ENCODE measurements at regions not wholly inside any gene's neighbourhood (a gene's known extent, or its start where the extent isn't known, plus 50 kb on each side); places are given as distances from the start of the nearest gene placed in this dataset.
A peak's percentile ranks its signal among the peaks of the same experiment; 100 is the strongest.

GRCh38 chr12:94712815-94713515, 62.6 kb upstream of the TMCC3 start:
- DNase-seq (ENCODE audit: low read depth) = no peak

GRCh38 chr12:94710933-94711332, 60.6 kb upstream of the TMCC3 start:
- no peak for DNase-seq (ENCODE audit: low read depth)

GRCh38 chr12:94707892-94708291, 57.5 kb upstream of the TMCC3 start:
- peak; percentile 91 for DNase-seq (ENCODE audit: low read depth)

- DNase-seq (ENCODE audit: low read depth) = no peak
Measured at GRCh38 chr12:94707036-94707435, 56.7 kb upstream of the TMCC3 start.

- peak; percentile 26 for DNase-seq (ENCODE audit: low read depth)
Measured at GRCh38 chr12:94706250-94706661, 55.9 kb upstream of the TMCC3 start.

- DNase-seq (ENCODE audit: low read depth) = no peak
Measured at GRCh38 chr12:94705676-94706075, 55.3 kb upstream of the TMCC3 start.

GRCh38 chr12:94704452-94705306, 54.3 kb upstream of the TMCC3 start:
- peak; percentile 98 for DNase-seq (ENCODE audit: low read depth)

- DNase-seq (ENCODE audit: low read depth) = no peak
Measured at GRCh38 chr12:94702696-94703095, 52.3 kb upstream of the TMCC3 start.

- DNase-seq (ENCODE audit: low read depth) = no peak
Measured at GRCh38 chr12:94701711-94702110, 51.4 kb upstream of the TMCC3 start.

- DNase-seq (ENCODE audit: low read depth) = no peak
Measured at GRCh38 chr12:94700662-94701061, 50.3 kb upstream of the TMCC3 start.

Data from iris pigment epithelial cell (primary cell).